HFFc6 (cell line): ENCODE measurements at regions not wholly inside any gene's neighbourhood (a gene's known extent, or its start where the extent isn't known, plus 50 kb on each side); places are given as distances from the start of the nearest gene placed in this dataset.
"Not testable (repeated sequence)": the region's sequence is repeated elsewhere in the genome, so short reads cannot be mapped to it uniquely, and the experiment has no call there.

Experiments used
- DNase-seq: peaks from one replicate; pipeline ENCODE4 v3.0.0-alpha.2; 2018
- H3K27ac Mint-ChIP-seq: 2 replicates; pipeline ENCODE4 v1.8.0; 2020; ENCODE audit warnings: mild to moderate bottlenecking, mixed read lengths
- H3K27me3 Mint-ChIP-seq: 2 replicates; pipeline ENCODE4 v1.8.0; 2021; ENCODE audit warnings: mild to moderate bottlenecking, moderate library complexity, mixed read lengths; ENCODE audit not compliant: insufficient read depth
- H3K36me3 Mint-ChIP-seq: 2 replicates; pipeline ENCODE4 v1.8.0; 2021; ENCODE audit warnings: low read depth, mixed read lengths
- H3K4me1 Mint-ChIP-seq: 2 replicates; pipeline ENCODE4 v1.8.0; 2020; ENCODE audit warnings: low read depth, mixed read lengths
- H3K4me3 Mint-ChIP-seq: 2 replicates; pipeline ENCODE4 v1.8.0; 2020; ENCODE audit warnings: mild to moderate bottlenecking, moderate library complexity, mixed read lengths
- H3K9me3 Mint-ChIP-seq: 2 replicates; pipeline ENCODE4 v1.8.0; 2020; ENCODE audit warnings: mild to moderate bottlenecking, mixed read lengths
- TF ChIP-seq, protein P1 (sequence below): fragments of 200-600 bp; sonication (generic); IDR thresholded peaks from 2 replicates; pipeline ENCODE4 v1.5.0; 2021; ENCODE audit warnings: antibody characterized with exemption, mild to moderate bottlenecking

GRCh38 chr11:25225078-25225477 lies 728.2 kb downstream of the LUZP2 start:
- Mint-ChIP-seq H3K27me3 (no peaks in the 10 kb centered on the region), H3K36me3 (no peaks in the 10 kb centered on the region), H3K27ac (no peak overlapping the region), H3K4me1 (no peaks in the 10 kb centered on the region), H3K9me3 (peaks cover 35% of the 10 kb centered on the region), H3K4me3 (no peak overlapping the region)
- TF ChIP-seq, protein P1, sequence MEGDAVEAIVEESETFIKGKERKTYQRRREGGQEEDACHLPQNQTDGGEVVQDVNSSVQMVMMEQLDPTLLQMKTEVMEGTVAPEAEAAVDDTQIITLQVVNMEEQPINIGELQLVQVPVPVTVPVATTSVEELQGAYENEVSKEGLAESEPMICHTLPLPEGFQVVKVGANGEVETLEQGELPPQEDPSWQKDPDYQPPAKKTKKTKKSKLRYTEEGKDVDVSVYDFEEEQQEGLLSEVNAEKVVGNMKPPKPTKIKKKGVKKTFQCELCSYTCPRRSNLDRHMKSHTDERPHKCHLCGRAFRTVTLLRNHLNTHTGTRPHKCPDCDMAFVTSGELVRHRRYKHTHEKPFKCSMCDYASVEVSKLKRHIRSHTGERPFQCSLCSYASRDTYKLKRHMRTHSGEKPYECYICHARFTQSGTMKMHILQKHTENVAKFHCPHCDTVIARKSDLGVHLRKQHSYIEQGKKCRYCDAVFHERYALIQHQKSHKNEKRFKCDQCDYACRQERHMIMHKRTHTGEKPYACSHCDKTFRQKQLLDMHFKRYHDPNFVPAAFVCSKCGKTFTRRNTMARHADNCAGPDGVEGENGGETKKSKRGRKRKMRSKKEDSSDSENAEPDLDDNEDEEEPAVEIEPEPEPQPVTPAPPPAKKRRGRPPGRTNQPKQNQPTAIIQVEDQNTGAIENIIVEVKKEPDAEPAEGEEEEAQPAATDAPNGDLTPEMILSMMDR = no peak
- no peak for DNase-seq

DNA sequence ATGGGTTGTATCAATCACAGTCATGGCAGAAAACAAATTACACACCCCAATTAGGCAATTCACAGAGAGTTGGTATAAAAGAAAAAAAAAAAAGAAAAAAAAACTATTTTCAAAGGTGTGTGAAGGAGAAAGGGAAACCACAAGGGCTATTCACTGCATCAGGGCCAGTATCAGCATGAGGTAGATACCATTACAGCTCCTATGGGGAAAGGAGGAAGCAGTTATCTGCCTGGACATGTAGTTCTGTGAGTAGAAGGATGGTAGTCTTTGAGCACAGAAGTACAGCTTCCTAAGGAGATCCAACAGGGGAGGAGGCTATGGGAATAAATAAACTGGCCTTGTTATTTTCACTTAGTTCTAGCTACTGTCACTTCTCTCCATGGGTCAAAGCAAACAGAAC lies 746.1 kb downstream of the LUZP2 start:
- Mint-ChIP-seq H3K4me3 (no peak overlapping the region), H3K4me1 (no peaks in the 10 kb centered on the region), H3K27ac (no peak overlapping the region), H3K9me3 (peaks cover 34% of the 10 kb centered on the region), H3K27me3 (no peaks in the 10 kb centered on the region; the same call in 1 of the 2 replicates), H3K36me3 (no peaks in the 10 kb centered on the region)
- TF ChIP-seq, protein P1 = no peak
- no peak for DNase-seq

DNA sequence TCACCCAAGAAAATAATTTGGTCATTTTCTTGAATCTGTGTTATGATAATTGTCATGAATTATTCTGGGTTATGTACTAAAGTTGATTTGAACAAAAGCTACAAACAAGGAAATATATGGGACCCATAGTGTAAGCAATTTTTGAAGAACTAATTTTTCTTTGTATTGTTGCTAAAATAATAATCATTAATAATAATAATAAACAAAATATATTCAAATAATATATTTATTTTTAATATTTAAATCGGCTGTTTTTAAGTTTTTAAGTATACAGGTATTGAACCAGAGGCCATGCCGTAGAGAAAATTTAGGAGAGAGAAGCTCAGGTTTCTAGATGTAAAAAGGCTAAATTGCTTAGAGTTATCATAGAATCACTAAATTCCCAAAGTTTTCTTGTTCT lies 747.3 kb downstream of the LUZP2 start:
- TF ChIP-seq, protein P1 = no peak
- no peaks in the 10 kb centered on the region; the same call in 1 of the 2 replicates for H3K27me3 Mint-ChIP-seq
- H3K27ac Mint-ChIP-seq = no peak overlapping the region

GRCh38 chr11:25247336-25247735 lies 750.5 kb downstream of the LUZP2 start:
- no peaks in the 10 kb centered on the region for H3K4me1 Mint-ChIP-seq
- TF ChIP-seq, protein P1 = no peak
- peaks cover 25% of the 10 kb centered on the region for H3K9me3 Mint-ChIP-seq
- no peak overlapping the region for H3K27ac Mint-ChIP-seq
- no peak overlapping the region for H3K4me3 Mint-ChIP-seq
- H3K27me3 Mint-ChIP-seq = no peaks in the 10 kb centered on the region
- no peak for DNase-seq
- H3K36me3 Mint-ChIP-seq = no peaks in the 10 kb centered on the region

More for the DNA sequence above, 747.3 kb downstream of the LUZP2 start:
- H3K4me1 Mint-ChIP-seq = no peaks in the 10 kb centered on the region
- H3K4me3 Mint-ChIP-seq = no peak overlapping the region
- H3K9me3 Mint-ChIP-seq = peaks cover 32% of the 10 kb centered on the region
- DNase-seq = no peak
- no peaks in the 10 kb centered on the region for H3K36me3 Mint-ChIP-seq

DNA sequence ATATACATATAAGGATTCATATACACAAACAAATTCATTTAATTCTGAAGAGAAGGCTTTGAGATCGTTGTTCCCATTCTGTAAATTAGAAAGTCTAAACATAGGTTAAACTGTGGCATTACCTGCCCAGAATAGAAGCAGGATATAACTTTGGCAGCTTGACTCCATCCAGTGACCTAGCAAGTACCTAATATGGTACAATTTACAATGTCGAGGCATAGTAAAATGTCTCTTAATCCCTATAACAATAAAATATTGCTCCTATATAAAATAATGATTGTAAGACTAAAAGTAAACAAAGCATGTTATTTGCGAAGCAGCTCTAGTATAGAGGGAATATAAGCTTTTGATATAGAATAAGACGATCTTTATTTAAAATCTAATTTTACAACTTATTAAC lies 756.0 kb downstream of the LUZP2 start:
- H3K36me3 Mint-ChIP-seq = no peaks in the 10 kb centered on the region

DNA sequence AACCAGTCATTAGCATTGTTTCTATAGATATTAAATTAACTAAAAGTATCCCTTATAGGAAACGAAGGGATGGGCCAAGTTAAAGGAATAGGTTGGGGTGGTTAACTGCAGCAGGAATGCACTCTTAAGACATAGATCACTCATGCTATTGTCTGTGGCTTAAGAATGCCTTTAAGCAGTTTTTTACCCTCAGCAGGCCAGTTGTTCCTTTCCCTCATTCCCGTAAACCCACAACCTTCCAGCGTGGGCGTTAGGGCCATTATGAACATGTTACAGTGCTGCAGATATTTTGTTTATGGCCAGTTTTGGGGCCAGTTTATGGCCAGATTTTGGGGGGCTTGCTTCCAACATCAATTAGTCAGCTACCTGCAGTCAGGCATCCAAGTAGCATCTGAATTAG lies 767.0 kb downstream of the LUZP2 start:
- H3K4me1 Mint-ChIP-seq, H3K4me3 Mint-ChIP-seq, H3K27ac Mint-ChIP-seq, H3K27me3 Mint-ChIP-seq, DNase-seq, H3K36me3 Mint-ChIP-seq: not testable (repeated sequence)
- H3K9me3 Mint-ChIP-seq = peaks cover 28% of the 10 kb centered on the region

More for the DNA sequence above, 756.0 kb downstream of the LUZP2 start:
- Mint-ChIP-seq H3K4me1 (no peaks in the 10 kb centered on the region), H3K9me3 (peaks cover 24% of the 10 kb centered on the region), H3K4me3 (no peak overlapping the region), H3K27ac (no peak overlapping the region), H3K27me3 (no peaks in the 10 kb centered on the region)
- no peak for DNase-seq
- TF ChIP-seq, protein P1 = no peak
